ENCODE measurements at regions not wholly inside any gene's neighbourhood (a gene's known extent, or its start where the extent isn't known, plus 50 kb on each side); places are given as distances from the start of the nearest gene placed in this dataset.

- no peak for DNase-seq
Measured at GRCh38 chr7:26101361-26102151, 50.4 kb upstream of the NFE2L3 start.

GRCh38 chr7:26102176-26102575 lies 49.8 kb upstream of the NFE2L3 start:
- DNase-seq, result no peak

All from CD4-positive, alpha-beta T cell treated with Interleukin-10 for 1 hour (primary cell).